ENCODE measurements at regions not wholly inside any gene's neighbourhood (a gene's known extent, or its start where the extent isn't known, plus 50 kb on each side); places are given as distances from the start of the nearest gene placed in this dataset.

DNA sequence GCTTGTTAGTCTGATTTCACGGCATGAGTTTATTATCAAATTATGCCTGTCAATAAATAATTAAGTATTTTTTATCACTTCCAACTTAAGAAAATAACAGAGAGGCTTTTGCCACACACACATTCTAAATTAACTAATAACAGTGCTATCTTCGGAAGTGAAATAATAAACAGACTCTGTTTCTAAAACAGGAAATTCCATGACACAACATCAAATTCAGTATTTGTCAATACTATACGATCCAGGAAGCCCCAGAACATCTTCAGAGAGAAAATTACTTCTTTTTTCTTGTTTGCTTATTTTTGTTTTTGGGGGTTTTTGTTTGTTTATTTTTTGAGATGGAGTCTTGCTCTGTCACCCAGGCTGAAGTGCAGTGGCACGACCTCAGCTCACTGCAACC, 150.7 kb upstream of the PRDM1 start:
- intact Hi-C loops (cut with micrococcal nuclease) = loop anchor here (5.0 kb wide), 1 partner anchor 57 kb away; no protein-coding TSS in a partner anchor
- Mint-ChIP-seq H3K4me3 (no peak overlapping the region), H3K36me3 (ENCODE audit: low read depth) (no peaks in the 10 kb centered on the region), H3K4me1 (ENCODE audit: low read depth) (peaks cover 26% of the 10 kb centered on the region), H3K27ac (peak overlapping the region; percentile 52), H3K27me3 (no peaks in the 10 kb centered on the region), H3K9me3 (no peaks in the 10 kb centered on the region)

DNA sequence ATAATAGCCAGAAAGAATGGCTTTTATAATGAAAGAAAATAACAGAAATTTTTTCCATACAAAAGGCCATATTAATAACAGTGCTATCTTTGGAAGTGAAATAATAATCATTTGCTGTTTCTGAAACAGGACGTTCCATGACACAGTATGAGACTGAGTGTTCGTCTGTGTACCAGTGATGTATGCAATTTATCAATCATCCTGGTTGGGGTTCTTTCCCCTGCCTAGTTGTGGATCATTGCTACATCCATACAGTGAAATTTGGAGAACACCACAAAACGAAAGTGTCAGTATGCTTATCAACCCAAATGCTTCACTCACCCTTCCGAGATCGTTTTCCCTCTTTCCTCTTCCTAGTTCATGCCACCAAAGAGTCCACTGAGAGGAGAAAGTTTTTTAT, 151.4 kb upstream of the PRDM1 start:
- intact Hi-C loops (cut with micrococcal nuclease) = loop anchor here (5.0 kb wide), 1 partner anchor 58 kb away; no protein-coding TSS in a partner anchor
- Mint-ChIP-seq H3K4me3 (no peak overlapping the region), H3K4me1 (ENCODE audit: low read depth) (peaks cover 31% of the 10 kb centered on the region)

DNA sequence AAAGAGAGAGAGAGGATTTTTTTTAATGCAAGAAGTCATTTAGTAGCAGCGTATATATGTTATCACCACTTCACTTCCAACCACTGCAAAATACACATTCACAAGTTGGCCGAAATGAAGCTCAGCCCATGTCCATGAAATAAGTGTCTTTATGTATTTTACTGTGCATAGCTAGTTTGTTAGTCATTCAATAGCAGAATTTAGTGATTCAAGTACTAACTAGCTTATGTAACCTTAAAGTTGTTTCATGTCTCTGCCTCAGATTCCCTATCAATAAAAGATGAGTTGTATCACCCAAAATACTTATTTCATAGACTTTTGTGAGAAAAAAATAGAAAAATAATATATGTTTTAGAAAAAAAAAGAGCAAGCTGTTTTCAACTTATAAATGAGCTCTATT, 153.7 kb upstream of the PRDM1 start:
- H3K27ac Mint-ChIP-seq = no peak overlapping the region
- no peaks in the 10 kb centered on the region for H3K27me3 Mint-ChIP-seq
- no peak overlapping the region for H3K4me3 Mint-ChIP-seq
- peaks cover 26% of the 10 kb centered on the region for H3K4me1 Mint-ChIP-seq (ENCODE audit: low read depth)
- intact Hi-C loops (cut with micrococcal nuclease) = no loop called here
- no peaks in the 10 kb centered on the region for H3K36me3 Mint-ChIP-seq (ENCODE audit: low read depth)
- no peaks in the 10 kb centered on the region for H3K9me3 Mint-ChIP-seq

More for the DNA sequence above, 151.4 kb upstream of the PRDM1 start:
- Mint-ChIP-seq H3K27me3 (no peaks in the 10 kb centered on the region), H3K27ac (peak overlapping the region; percentile 52), H3K36me3 (ENCODE audit: low read depth) (no peaks in the 10 kb centered on the region), H3K9me3 (no peaks in the 10 kb centered on the region)

DNA sequence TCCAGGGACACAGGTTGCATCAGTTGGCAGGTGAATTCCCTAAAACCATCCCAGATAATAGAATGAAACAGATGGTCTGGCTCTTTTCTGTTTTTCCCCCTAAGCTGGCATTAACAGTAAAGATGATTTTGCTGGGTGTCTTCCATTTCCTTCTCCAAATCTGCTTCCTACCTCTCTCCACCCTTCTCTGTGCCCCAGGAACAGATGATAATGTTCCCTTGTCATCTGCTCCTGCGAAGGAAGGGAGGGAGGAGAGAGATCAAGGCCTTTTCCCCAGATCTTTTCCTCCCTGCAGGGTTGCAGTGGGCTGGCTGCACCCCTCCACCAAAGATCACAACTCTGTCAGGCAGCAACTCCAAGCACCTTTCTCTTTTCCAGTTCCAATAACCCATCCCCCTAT, 156.5 kb upstream of the PRDM1 start:
- H3K4me3 Mint-ChIP-seq = no peak overlapping the region
- H3K4me1 Mint-ChIP-seq (ENCODE audit: low read depth) = peaks cover 23% of the 10 kb centered on the region
- intact Hi-C loops (cut with micrococcal nuclease) = no loop called here
- no peaks in the 10 kb centered on the region for H3K36me3 Mint-ChIP-seq (ENCODE audit: low read depth)
- H3K9me3 Mint-ChIP-seq = no peaks in the 10 kb centered on the region
- H3K27me3 Mint-ChIP-seq = no peaks in the 10 kb centered on the region
- peak overlapping the region; percentile 7 for H3K27ac Mint-ChIP-seq

DNA sequence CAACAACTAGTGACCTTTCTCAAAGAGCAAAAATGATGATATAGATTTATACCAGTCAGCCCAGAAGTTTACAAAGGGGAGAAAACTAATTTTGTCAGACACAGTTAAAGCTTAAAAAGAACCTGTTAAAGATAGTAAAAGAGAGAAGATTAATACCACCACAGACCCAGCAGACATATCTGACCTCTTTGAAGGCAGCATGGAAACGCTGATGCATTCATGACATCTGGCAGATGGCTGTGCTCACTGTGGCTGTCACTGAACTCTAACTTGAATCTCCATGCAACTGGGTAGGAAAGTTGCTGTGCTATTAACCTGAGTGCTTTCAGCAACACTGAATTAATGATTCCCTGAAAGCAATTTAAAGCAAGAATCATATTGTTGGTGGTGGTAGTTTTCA, 159.8 kb upstream of the PRDM1 start:
- intact Hi-C loops (cut with micrococcal nuclease) = no loop called here
- Mint-ChIP-seq H3K27ac (peak overlapping the region; percentile 40), H3K4me1 (ENCODE audit: low read depth) (peaks cover 49% of the 10 kb centered on the region), H3K27me3 (no peaks in the 10 kb centered on the region), H3K4me3 (no peak overlapping the region), H3K9me3 (no peaks in the 10 kb centered on the region), H3K36me3 (ENCODE audit: low read depth) (no peaks in the 10 kb centered on the region)

DNA sequence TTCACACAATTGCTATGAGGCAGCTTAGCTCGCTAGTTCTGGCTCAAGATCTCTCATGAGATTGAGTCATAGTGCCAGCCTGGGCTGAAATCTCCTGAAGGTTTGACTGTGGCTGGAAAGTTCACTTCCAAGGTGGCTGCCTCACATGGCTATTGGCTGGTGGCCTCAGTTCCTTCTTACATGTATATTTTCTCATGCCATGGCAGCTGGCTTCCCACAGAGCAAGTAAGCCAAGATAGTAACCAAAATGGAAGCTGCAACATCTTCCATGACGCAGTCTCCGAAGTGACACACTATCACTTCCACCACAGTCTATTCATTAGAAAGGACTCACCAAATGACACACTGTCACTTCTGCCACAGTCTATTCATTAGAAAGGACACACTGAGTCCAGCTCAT, 160.4 kb upstream of the PRDM1 start:
- H3K27me3 Mint-ChIP-seq = no peaks in the 10 kb centered on the region
- intact Hi-C loops (cut with micrococcal nuclease) = no loop called here
- H3K9me3 Mint-ChIP-seq = no peaks in the 10 kb centered on the region

DNA sequence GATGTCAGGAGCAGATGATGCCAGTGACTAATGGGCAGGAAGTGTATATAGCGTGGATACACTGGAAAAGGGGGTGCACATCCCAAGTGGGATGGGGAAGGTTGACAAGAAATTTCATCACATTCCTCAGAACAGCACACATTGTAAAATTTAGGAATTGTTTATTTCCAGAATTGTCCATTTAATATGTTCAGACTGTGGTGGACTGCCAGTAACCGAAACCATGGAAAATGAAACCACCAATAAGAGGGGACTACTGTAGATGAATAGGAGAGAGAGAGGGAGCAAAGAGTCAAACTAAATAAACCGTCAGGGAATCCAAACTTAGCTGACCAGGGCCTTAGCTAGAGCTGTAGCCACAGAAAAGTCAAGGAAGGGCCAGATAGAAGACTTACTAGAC, 164.4 kb upstream of the PRDM1 start:
- no peak overlapping the region for H3K27ac Mint-ChIP-seq
- no peaks in the 10 kb centered on the region for H3K9me3 Mint-ChIP-seq
- H3K27me3 Mint-ChIP-seq = no peaks in the 10 kb centered on the region
- intact Hi-C loops (cut with micrococcal nuclease) = no loop called here
- peaks cover 53% of the 10 kb centered on the region for H3K4me1 Mint-ChIP-seq (ENCODE audit: low read depth)
- no peak overlapping the region for H3K4me3 Mint-ChIP-seq
- H3K36me3 Mint-ChIP-seq (ENCODE audit: low read depth) = no peaks in the 10 kb centered on the region

More for the DNA sequence above, 160.4 kb upstream of the PRDM1 start:
- no peak overlapping the region for H3K4me3 Mint-ChIP-seq
- peak overlapping the region; percentile 40 for H3K27ac Mint-ChIP-seq
- H3K36me3 Mint-ChIP-seq (ENCODE audit: low read depth) = no peaks in the 10 kb centered on the region
- H3K4me1 Mint-ChIP-seq (ENCODE audit: low read depth) = peaks cover 49% of the 10 kb centered on the region

DNA sequence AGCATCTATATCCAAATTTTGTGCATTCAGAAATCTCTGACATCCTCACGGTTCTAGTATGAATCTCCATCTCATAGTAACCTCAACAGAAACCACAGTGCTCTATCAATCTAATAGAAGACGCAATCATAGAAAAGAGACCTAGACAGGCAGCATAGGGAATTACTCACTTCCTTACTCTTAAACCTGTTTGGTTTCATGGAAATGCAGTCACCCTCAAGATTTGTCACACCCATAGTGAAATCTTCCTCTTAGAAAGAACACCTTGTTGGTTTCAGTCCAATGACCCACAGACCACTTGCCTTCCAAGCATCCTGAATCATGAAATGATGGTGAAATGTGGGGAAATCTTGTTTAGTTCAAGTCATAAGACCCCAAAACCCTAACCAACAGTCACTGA, 166.1 kb upstream of the PRDM1 start:
- H3K27ac Mint-ChIP-seq = no peak overlapping the region
- no peaks in the 10 kb centered on the region for H3K36me3 Mint-ChIP-seq (ENCODE audit: low read depth)

GRCh38 chr6:105917038-105917695, 169.0 kb upstream of the PRDM1 start:
- Mint-ChIP-seq H3K4me3 (no peak overlapping the region), H3K27ac (no peak overlapping the region), H3K9me3 (no peaks in the 10 kb centered on the region), H3K36me3 (ENCODE audit: low read depth) (no peaks in the 10 kb centered on the region), H3K4me1 (ENCODE audit: low read depth) (peaks cover 19% of the 10 kb centered on the region), H3K27me3 (no peaks in the 10 kb centered on the region)
- intact Hi-C loops (cut with micrococcal nuclease) = no loop called here

More for the DNA sequence above, 166.1 kb upstream of the PRDM1 start:
- no peaks in the 10 kb centered on the region for H3K27me3 Mint-ChIP-seq
- no peaks in the 10 kb centered on the region for H3K9me3 Mint-ChIP-seq
- H3K4me3 Mint-ChIP-seq = no peak overlapping the region
- H3K4me1 Mint-ChIP-seq (ENCODE audit: low read depth) = peaks cover 43% of the 10 kb centered on the region
- intact Hi-C loops (cut with micrococcal nuclease) = no loop called here

GRCh38 chr6:105911106-105911629, 175.0 kb upstream of the PRDM1 start:
- H3K27me3 Mint-ChIP-seq = no peaks in the 10 kb centered on the region
- no peak overlapping the region for H3K4me3 Mint-ChIP-seq
- peak overlapping the region; percentile 60 for H3K27ac Mint-ChIP-seq
- H3K4me1 Mint-ChIP-seq (ENCODE audit: low read depth) = peaks cover 47% of the 10 kb centered on the region
- H3K9me3 Mint-ChIP-seq = no peaks in the 10 kb centered on the region
- no peaks in the 10 kb centered on the region for H3K36me3 Mint-ChIP-seq (ENCODE audit: low read depth)
- intact Hi-C loops (cut with micrococcal nuclease) = no loop called here

DNA sequence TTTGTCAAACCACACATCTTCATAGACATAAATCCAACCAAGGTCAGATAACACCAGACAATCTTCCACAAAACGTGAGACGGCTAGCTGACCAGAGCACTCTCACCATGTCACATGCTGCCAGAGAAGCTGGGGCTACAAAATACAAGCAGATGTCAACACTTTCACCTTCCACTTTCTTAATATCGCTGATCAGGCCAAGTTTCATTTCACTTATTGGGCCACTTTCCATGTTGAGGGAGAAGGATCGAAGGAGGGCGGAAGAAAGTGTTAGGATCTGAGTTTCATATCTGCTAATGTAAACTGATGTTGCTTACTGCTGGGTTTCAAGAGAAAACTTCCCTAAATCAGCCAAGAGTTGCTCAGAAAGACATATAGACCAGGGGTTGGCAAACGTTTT, 177.0 kb upstream of the PRDM1 start:
- intact Hi-C loops (cut with micrococcal nuclease) = loop anchor here (5.0 to 10.0 kb wide), 2 partner anchors 43 to 424 kb away; no protein-coding TSS in a partner anchor
- Mint-ChIP-seq H3K4me1 (ENCODE audit: low read depth) (peaks cover 55% of the 10 kb centered on the region), H3K36me3 (ENCODE audit: low read depth) (no peaks in the 10 kb centered on the region), H3K9me3 (no peaks in the 10 kb centered on the region), H3K4me3 (peak overlapping the region; percentile 9), H3K27me3 (no peaks in the 10 kb centered on the region), H3K27ac (peak overlapping the region; percentile 86)

GRCh38 chr6:105907991-105908390, 178.1 kb upstream of the PRDM1 start:
- Mint-ChIP-seq H3K4me3 (no peak overlapping the region), H3K27ac (peak overlapping the region; percentile 86), H3K27me3 (no peaks in the 10 kb centered on the region), H3K36me3 (ENCODE audit: low read depth) (no peaks in the 10 kb centered on the region), H3K4me1 (ENCODE audit: low read depth) (peaks cover 61% of the 10 kb centered on the region), H3K9me3 (no peaks in the 10 kb centered on the region)
- intact Hi-C loops (cut with micrococcal nuclease) = loop anchor here (5.0 to 10.0 kb wide), 2 partner anchors 44 to 423 kb away; no protein-coding TSS in a partner anchor

DNA sequence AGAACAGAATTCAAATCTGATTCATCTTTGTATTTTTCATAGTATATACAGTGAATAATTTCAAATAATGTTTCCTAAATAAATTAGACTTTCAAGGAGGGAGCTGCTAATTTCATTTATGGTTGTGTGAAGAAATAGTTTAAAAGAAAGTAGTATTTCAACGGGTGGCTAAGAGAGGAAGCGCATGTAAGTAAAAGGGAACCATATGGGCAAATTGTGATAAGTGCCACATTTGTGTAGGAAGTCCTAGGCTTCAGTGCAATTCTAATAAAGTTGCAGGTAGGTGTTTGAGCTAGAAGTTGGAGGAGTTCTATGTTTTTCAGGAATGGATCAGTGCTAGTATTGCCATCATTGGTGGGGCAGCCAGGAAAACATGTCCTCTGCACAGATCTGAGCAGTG, 178.8 kb upstream of the PRDM1 start:
- no peaks in the 10 kb centered on the region for H3K27me3 Mint-ChIP-seq
- no peaks in the 10 kb centered on the region for H3K36me3 Mint-ChIP-seq (ENCODE audit: low read depth)
- H3K4me1 Mint-ChIP-seq (ENCODE audit: low read depth) = peaks cover 68% of the 10 kb centered on the region
- peak overlapping the region; percentile 86 for H3K27ac Mint-ChIP-seq
- H3K9me3 Mint-ChIP-seq = no peaks in the 10 kb centered on the region
- intact Hi-C loops (cut with micrococcal nuclease) = loop anchor here (5.0 to 10.0 kb wide), 2 partner anchors 45 to 422 kb away; no protein-coding TSS in a partner anchor
- H3K4me3 Mint-ChIP-seq = no peak overlapping the region

DNA sequence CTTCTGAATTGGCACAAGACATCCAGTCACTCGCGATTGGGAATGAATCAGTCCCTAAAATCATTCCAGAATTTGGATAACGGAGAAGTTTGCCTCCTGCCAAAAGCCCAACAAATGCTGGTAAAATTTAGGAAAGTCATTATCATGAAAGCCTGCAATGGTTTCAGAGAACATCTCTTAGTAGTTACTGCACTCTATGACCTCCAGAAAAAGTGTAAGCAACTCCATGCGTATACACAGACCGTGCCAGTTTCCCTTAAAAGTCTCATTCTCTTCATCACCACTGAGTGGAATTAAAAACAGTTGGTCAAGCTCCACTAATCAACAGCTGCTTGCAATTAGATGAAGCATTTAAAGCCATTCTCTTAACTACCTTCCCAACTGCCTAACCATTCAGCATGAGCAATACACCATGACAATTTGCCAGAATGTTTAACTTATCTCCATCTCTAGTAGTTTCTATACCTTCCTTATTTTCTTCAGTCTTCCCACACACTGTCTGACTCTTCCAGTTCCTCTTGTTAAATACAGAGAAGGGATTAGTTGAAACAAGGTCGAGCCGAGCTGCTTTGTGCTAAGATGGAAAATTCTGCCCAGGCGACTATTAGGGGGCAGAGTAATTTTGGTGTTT, 183.6 kb upstream of the PRDM1 start:
- no peak overlapping the region for H3K4me3 Mint-ChIP-seq
- intact Hi-C loops (cut with micrococcal nuclease) = loop anchor here (10.0 kb wide), 1 partner anchor 418 kb away; no protein-coding TSS in a partner anchor
- H3K9me3 Mint-ChIP-seq = no peaks in the 10 kb centered on the region
- peak overlapping the region; percentile 38 for H3K27ac Mint-ChIP-seq
- H3K27me3 Mint-ChIP-seq = no peaks in the 10 kb centered on the region
- H3K36me3 Mint-ChIP-seq (ENCODE audit: low read depth) = no peaks in the 10 kb centered on the region
- H3K4me1 Mint-ChIP-seq (ENCODE audit: low read depth) = peaks cover 43% of the 10 kb centered on the region

Data from dendritic cell treated with granulocyte-macrophage colony-stimulating factor and Interleukin-4, amounts not matched to agents 40 ng/mL and 50 ng/mL, for 4 days (primary cell).